Ovary (tissue), 7 donors: ENCODE measurements at regions not wholly inside any gene's neighbourhood (a gene's known extent, or its start where the extent isn't known, plus 50 kb on each side); places are given as distances from the start of the nearest gene placed in this dataset.

Experiments
- DNase-seq, 5 donors: peaks; one replicate each; pipeline ENCODE4 v3.0.0-alpha.2; 2019 to 2020
- H3K27ac ChIP-seq, 2 donors: fragments of 200-600 bp; one replicate each; pipeline versions ENCODE4 v1.5.1 to v1.8.0; 2019 to 2022
- H3K27me3 ChIP-seq: fragments of 200-600 bp; one replicate; pipeline ENCODE4 v1.8.0; 2022
- H3K36me3 ChIP-seq: fragments of 200-600 bp; sonication (generic); one replicate; pipeline ENCODE4 v1.5.1; 2019
- H3K4me1 ChIP-seq: one replicate; pipeline ENCODE4 v1.8.1; 2013; ENCODE audit warnings: mild to moderate bottlenecking, moderate library complexity; ENCODE audit not compliant: insufficient read depth
- H3K4me3 ChIP-seq: fragments of 200-600 bp; sonication (generic); one replicate; pipeline ENCODE4 v1.5.1; 2017
- H3K9me3 ChIP-seq, 2 donors: fragments of 200-600 bp in 1 of 2; sonication (generic) in 1 of 2; one replicate each; pipeline versions ENCODE4 v1.5.1 to v1.8.1; 2013 to 2019; ENCODE audit warnings: mild to moderate bottlenecking in 1 of 2, moderate library complexity in 1 of 2
- CTCF ChIP-seq, 3 donors: fragments of 450-650 bp in 2 of 3; fragments of 200-600 bp in 1 of 3; IDR thresholded peaks; one replicate each; pipeline versions ENCODE4 v1.5.1 to v1.8.0; 2016 to 2022; ENCODE audit warnings: antibody characterized with exemption in 3 of 3, mild to moderate bottlenecking in 1 of 3
- EP300 ChIP-seq: sonication (generic); formaldehyde crosslinking; IDR thresholded peaks from one replicate; pipeline ENCODE4 v1.6.1; 2017; ENCODE audit warnings: antibody characterized with exemption
- POLR2A ChIP-seq: fragments of 450-650 bp; IDR thresholded peaks from one replicate; pipeline ENCODE4 v1.6.1; 2017; ENCODE audit warnings: antibody characterized with exemption, mild to moderate bottlenecking, moderate library complexity
- whole genome bisulfite sequencing, 3 donors: extraction: QIAGEN DNeasy Blood & Tissue Kit in 1 of 3; methylation state at CpG; one replicate each; pipeline versions ENCODE4 v1.1.5 to v1.1.7; 2013 to 2017; 5-methylcytosine and 5-hydroxymethylcytosine counted together
- intact Hi-C, 4 donors: fragments of 100-400 bp; cut with DNase I; formaldehyde crosslinking; loops; one replicate each; pipeline versions ENCODE4 v1.11.0 to v1.15.1; 2022 to 2023
- donor health status: DM: no; HTN: no; CAD: no; lungs with moderate emphysema.
- donor health status: DM: no; HTN: no; CAD: no.
- donor health status: Bipolar disorder and iron deficiency.
- donor health status: DM: no; HTN: no; CAD: no.
- donor health status: DM: yes; HTN: yes; CAD: no.

- Histone ChIP-seq H3K9me3 (no peaks in the 10 kb centered on the region), H3K36me3 (no peaks in the 10 kb centered on the region), H3K27me3 (no peaks in the 10 kb centered on the region), H3K27ac (no peak overlapping the region), H3K4me1 (no peaks in the 10 kb centered on the region), H3K4me3 (no peak overlapping the region)
- 60 to 76% (median 75%) methylated on average over 3 of the region's 3 CpGs for WGBS, 3 donors
- no peak for DNase-seq
- intact Hi-C loops: no loop called here
- TF ChIP-seq POLR2A (no peak), CTCF (IDR thresholded peaks at IDR 0.05) (no peak), EP300 (no peak)
Observed at GRCh38 chr4:30932581-30932980, 212.4 kb downstream of the PCDH7 start.

GRCh38 chr4:30939069-30939468 lies 218.9 kb downstream of the PCDH7 start:
- Histone ChIP-seq H3K4me3 (no peak overlapping the region), H3K36me3 (no peaks in the 10 kb centered on the region), H3K27me3 (no peaks in the 10 kb centered on the region), H3K4me1 (no peaks in the 10 kb centered on the region), H3K27ac (no peak overlapping the region), H3K9me3 (no peaks in the 10 kb centered on the region)
- intact Hi-C loops: no loop called here
- TF ChIP-seq POLR2A (no peak), CTCF (IDR thresholded peaks at IDR 0.05) (no peak), EP300 (no peak)
- DNase-seq: no peak

- Histone ChIP-seq H3K36me3 (no peaks in the 10 kb centered on the region), H3K9me3 (no peaks in the 10 kb centered on the region), H3K27ac (no peak overlapping the region), H3K4me3 (no peak overlapping the region), H3K27me3 (no peaks in the 10 kb centered on the region), H3K4me1 (no peaks in the 10 kb centered on the region)
- 69 to 95% (median 78%) methylated on average over 4 of the region's 4 CpGs for WGBS, 3 donors
- no peak for TF ChIP-seq POLR2A
- no peak for TF ChIP-seq CTCF (IDR thresholded peaks at IDR 0.05)
- TF ChIP-seq EP300: no peak
- DNase-seq: no peak
- intact Hi-C loops: no loop called here
Observed at GRCh38 chr4:30939684-30940083, 219.5 kb downstream of the PCDH7 start.

- Histone ChIP-seq H3K4me1 (no peaks in the 10 kb centered on the region), H3K36me3 (no peaks in the 10 kb centered on the region), H3K9me3 (no peaks in the 10 kb centered on the region), H3K27ac (no peak overlapping the region), H3K4me3 (no peak overlapping the region), H3K27me3 (no peaks in the 10 kb centered on the region)
- DNase-seq: no peak
- intact Hi-C loops: no loop called here
- TF ChIP-seq CTCF (IDR thresholded peaks at IDR 0.05) (no peak), POLR2A (no peak), EP300 (no peak)
Observed at GRCh38 chr4:30941641-30942040, 221.5 kb downstream of the PCDH7 start.

GRCh38 chr4:30943356-30943755 lies 223.2 kb downstream of the PCDH7 start:
- Histone ChIP-seq H3K4me1 (no peaks in the 10 kb centered on the region), H3K36me3 (no peaks in the 10 kb centered on the region), H3K9me3 (no peaks in the 10 kb centered on the region), H3K4me3 (no peak overlapping the region), H3K27me3 (no peaks in the 10 kb centered on the region), H3K27ac (no peak overlapping the region)
- 46 to 63% (median 62%) methylated on average over 2 of the region's 2 CpGs for WGBS, 3 donors
- intact Hi-C loops: no loop called here
- no peak for TF ChIP-seq EP300
- no peak for TF ChIP-seq POLR2A
- TF ChIP-seq CTCF (IDR thresholded peaks at IDR 0.05): no peak
- DNase-seq: no peak
